HepG2 (cell line): ENCODE measurements at regions not wholly inside any gene's neighbourhood (a gene's known extent, or its start where the extent isn't known, plus 50 kb on each side); places are given as distances from the start of the nearest gene placed in this dataset.

Experiments
- ATAC-seq: fragments of 200-7000 bp; cut with Tn5 transposase; 3 replicates; pipeline ENCODE4 v1.9.1; 2020; ENCODE audit warnings: mild to moderate bottlenecking, moderate library complexity
- BruUV-seq: library from RNA; stranded (reverse); fragments of 400-500 nt; replicated peaks from 2 replicates; lab custom pipeline; 2021; lab: Mats Ljungman, UMichigan
- CTCF ChIA-PET: fragments of 300-600 bp; formaldehyde crosslinking; extraction: SDS; loops from one replicate; lab custom pipeline; 2021; ENCODE audit warnings: low total read pairs, inconsistent platforms, low intra/inter-chr PET ratio; lab: Yijun Ruan, JAX
- POLR2A ChIA-PET: fragments of 350-600 bp; sonication (Branson Sonifier 250); formaldehyde crosslinking; loops from one replicate; lab custom pipeline; 2020; ENCODE audit warnings: antibody characterized with exemption, inconsistent platforms; lab: Yijun Ruan, JAX
- DNase-seq: peaks from one replicate; pipeline ENCODE4 v3.0.0-alpha.2; 2015; ENCODE audit warnings: low spot score
- FAIRE-seq: peaks from 3 replicates; lab custom pipeline; 2011; peaks lifted over from hg19 to GRCh38; lab: Jason Lieb, UNC
- H2AFZ ChIP-seq: one replicate; pipeline ENCODE4 v1.6.1; 2011; ENCODE audit warnings: low read length, inconsistent platforms
- H3K27ac ChIP-seq: fragments of 300-600 bp; 3 replicates; pipeline ENCODE4 v1.8.0; 2011; ENCODE audit warnings: mixed run types, mild to moderate bottlenecking, mixed read lengths, low read length, inconsistent platforms; ENCODE audit not compliant: insufficient read depth; ENCODE audit errors: extremely low read length
- H3K27me3 ChIP-seq, 2 experiments: fragments of 200-600 bp in 1 of 2; 2 replicates in 1 of 2; 3 replicates in 1 of 2; pipeline versions ENCODE4 v1.6.0 to v1.8.0; 2011; ENCODE audit warnings: low read length in 2 of 2, mild to moderate bottlenecking in 2 of 2, moderate library complexity in 2 of 2, inconsistent platforms in 1 of 2; ENCODE audit not compliant: insufficient read depth in 2 of 2, control insufficient read depth in 1 of 2
- H3K36me3 ChIP-seq, 2 experiments: fragments of 200-600 bp in 1 of 2; replicated peaks in 1 of 2; 2 replicates in 1 of 2; 3 replicates in 1 of 2; pipeline versions ENCODE4 v1.5.1 to v1.8.0; 2011; ENCODE audit warnings: low read length in 2 of 2, inconsistent platforms in 1 of 2; ENCODE audit not compliant: insufficient read depth in 2 of 2, control insufficient read depth in 1 of 2
- H3K4me1 ChIP-seq: 2 replicates; pipeline ENCODE4 v1.5.1; 2012; ENCODE audit warnings: low read length, inconsistent platforms; ENCODE audit not compliant: insufficient read depth
- H3K4me2 ChIP-seq: 2 replicates; pipeline ENCODE4 v1.6.0; 2011; ENCODE audit warnings: low read depth, low read length, inconsistent platforms
- H3K4me3 ChIP-seq, 3 experiments: fragments of 200-600 bp in 1 of 3; sonication (generic), shearing (Covaris generic) in 1 of 3; replicated peaks in 1 of 3; 2 replicates each; pipeline ENCODE4 v1.5.1; 2011 to 2016; ENCODE audit warnings: low read length in 3 of 3, inconsistent platforms in 2 of 3, low read depth in 2 of 3, mild to moderate bottlenecking in 2 of 3, control low read depth in 1 of 3, mixed read lengths in 1 of 3; ENCODE audit not compliant: insufficient read depth in 1 of 3
- H3K79me2 ChIP-seq: one replicate; pipeline ENCODE4 v1.6.1; 2011; ENCODE audit warnings: low read length, inconsistent platforms; ENCODE audit not compliant: insufficient read depth
- H3K9ac ChIP-seq: 2 replicates; pipeline ENCODE4 v1.6.0; 2011; ENCODE audit warnings: mild to moderate bottlenecking, low read depth, low read length, inconsistent platforms; ENCODE audit not compliant: insufficient read depth
- H3K9me3 ChIP-seq: 2 replicates; pipeline ENCODE4 v1.5.1; 2012; ENCODE audit warnings: mild to moderate bottlenecking, low read length
- H4K20me1 ChIP-seq: 2 replicates; pipeline ENCODE4 v1.6.0; 2011; ENCODE audit warnings: inconsistent platforms, mild to moderate bottlenecking, low read length, moderate library complexity; ENCODE audit not compliant: insufficient read depth
- ATF7 ChIP-seq, 2 experiments: fragments of 450-650 bp in 1 of 2; sonication (generic) in 1 of 2; formaldehyde crosslinking in 1 of 2; IDR thresholded peaks; 2 replicates each; pipeline versions ENCODE4 v1.4.0 to v1.6.1; 2016 to 2020; ENCODE audit warnings: antibody characterized with exemption in 1 of 2, mild to moderate bottlenecking in 1 of 2, missing genetic modification reagents in 1 of 2
- NR2C2 ChIP-seq: sonication (generic); formaldehyde crosslinking; IDR thresholded peaks from 2 replicates; pipeline ENCODE4 v1.4.0; 2020; ENCODE audit warnings: missing genetic modification reagents, mild to moderate bottlenecking, moderate library complexity, borderline replicate concordance
- SSRP1 ChIP-seq: IDR thresholded peaks from 2 replicates; pipeline ENCODE4 v1.6.1; 2016; ENCODE audit warnings: control low read depth
- SYNCRIP ChIP-seq: fragments of 200-400 bp; formaldehyde crosslinking; IDR thresholded peaks from 2 replicates; pipeline ENCODE4 v1.6.1; 2018; ENCODE audit warnings: mild to moderate bottlenecking, low read depth, low read length; ENCODE audit not compliant: insufficient read depth
- TCF12 ChIP-seq, 2 experiments: fragments of 450-650 bp in 1 of 2; sonication (generic) in 1 of 2; formaldehyde crosslinking in 1 of 2; IDR thresholded peaks; 2 replicates each; pipeline versions ENCODE4 v1.6.1 to v1.8.0; 2017 to 2022; ENCODE audit warnings: antibody characterized with exemption in 1 of 2, mild to moderate bottlenecking in 1 of 2, missing genetic modification reagents in 1 of 2, moderate library complexity in 1 of 2
- USF2 ChIP-seq, 2 experiments: sonication (generic) in 1 of 2; formaldehyde crosslinking in 1 of 2; IDR thresholded peaks; 2 replicates each; pipeline versions ENCODE4 v1.5.1 to v1.6.1; 2011 to 2020; ENCODE audit warnings: borderline replicate concordance in 1 of 2, low read depth in 1 of 2, low read length in 1 of 2, mild to moderate bottlenecking in 1 of 2, missing genetic modification reagents in 1 of 2, moderate library complexity in 1 of 2
- ZBTB21 ChIP-seq: sonication (generic); formaldehyde crosslinking; IDR thresholded peaks from 2 replicates; pipeline ENCODE4 v1.4.0; 2020; ENCODE audit warnings: missing genetic modification reagents
- ZFP36L1 ChIP-seq: sonication (generic); formaldehyde crosslinking; IDR thresholded peaks from 2 replicates; pipeline ENCODE4 v1.8.0; 2022; ENCODE audit warnings: mild to moderate bottlenecking, missing genetic modification reagents, moderate library complexity
- ZNF143 ChIP-seq: sonication (generic); formaldehyde crosslinking; IDR thresholded peaks from 2 replicates; pipeline ENCODE4 v1.4.0; 2020; ENCODE audit warnings: missing genetic modification reagents
- ZNF784 ChIP-seq: sonication (generic); formaldehyde crosslinking; IDR thresholded peaks from 2 replicates; pipeline ENCODE4 v1.5.1; 2020; ENCODE audit warnings: missing genetic modification reagents, mild to moderate bottlenecking, borderline replicate concordance
- ZNF850 ChIP-seq: sonication (generic); formaldehyde crosslinking; conservative IDR thresholded peaks from 2 replicates; pipeline ENCODE4 v1.9.0; 2021; ENCODE audit warnings: mild to moderate bottlenecking, missing genetic modification reagents
- WGBS: methylation state at CpG from one replicate; pipeline ENCODE4 v1.1.6; 2017; ENCODE audit warnings: low lambda C conversion rate; 5-methylcytosine and 5-hydroxymethylcytosine counted together
- in situ Hi-C: cut with HindIII; loops from 2 replicates; pipeline ENCODE4 v1.10.0; 2017; ENCODE audit warnings: low pct_unique_long_range_greater_than_20kb; ENCODE audit not compliant: extremely low pct_ligation_motif_present
- intact Hi-C: fragments of 100-400 bp; cut with micrococcal nuclease; formaldehyde crosslinking; loops from one replicate; pipeline ENCODE4 v1.10.0; 2022; ENCODE audit not compliant: unreplicated experiment

GRCh38 chr2:144274131-144274530, 245.8 kb downstream of the ZEB2 start:
- in situ Hi-C loops (no loop called here), intact Hi-C loops (no loop called here)
- no peak for ATAC-seq
- WGBS, result 32% methylated on average over 2 of the region's 2 CpGs
- Histone ChIP-seq H3K9ac (no peak overlapping the region), H3K4me1 (no peaks in the 10 kb centered on the region), H3K27me3 (no peaks in the 10 kb centered on the region; a peak in 1 of 5 replicates), H3K4me2 (no peak overlapping the region), H3K79me2 (no peaks in the 10 kb centered on the region), H3K27ac (no peak overlapping the region), H3K9me3 (no peaks in the 10 kb centered on the region), H3K36me3 (no peaks in the 10 kb centered on the region), H3K4me3 (no peak overlapping the region), H2AFZ (no peak overlapping the region), H4K20me1 (no peaks in the 10 kb centered on the region)
- no peak for DNase-seq
- ChIA-PET CTCF (no interaction called here), POLR2A (no interaction called here)
- TF ChIP-seq SYNCRIP (no peak), ATF7 (IDR thresholded peaks at IDR 0.05) (0 out of 2 replicates have a peak, but pooled peaks have one; percentile 22), ATF7 (CRISPR knock-in tag; IDR thresholded peaks at IDR 0.05) (no peak)
- FAIRE-seq, result no peak
- no TSS peak for BruUV-seq

GRCh38 chr2:144270951-144271350, 249.0 kb downstream of the ZEB2 start:
- CTCF ChIA-PET, result no interaction called here
- Histone ChIP-seq H2AFZ (no peak overlapping the region), H3K36me3 (no peaks in the 10 kb centered on the region), H3K4me2 (no peak overlapping the region), H3K27me3 (no peaks in the 10 kb centered on the region; a peak in 1 of 5 replicates), H3K4me3 (no peak overlapping the region), H3K79me2 (no peaks in the 10 kb centered on the region), H3K9me3 (no peaks in the 10 kb centered on the region), H3K4me1 (no peaks in the 10 kb centered on the region), H4K20me1 (no peaks in the 10 kb centered on the region), H3K27ac (no peak overlapping the region), H3K9ac (no peak overlapping the region)
- TF ChIP-seq ZFP36L1 (CRISPR knock-in tag) (no peak), TCF12 (IDR thresholded peaks at IDR 0.05) (no peak), TCF12 (CRISPR knock-in tag; IDR thresholded peaks at IDR 0.05) (no peak), ZNF784 (CRISPR knock-in tag) (no peak), ZBTB21 (CRISPR knock-in tag) (no peak), ZNF850 (CRISPR knock-in tag) (no peak), NR2C2 (CRISPR knock-in tag) (no peak), SSRP1 (no peak), ZNF143 (no peak), USF2 (IDR thresholded peaks at IDR 0.05; ENCODE audit: low read depth, low read length) (no peak), USF2 (CRISPR knock-in tag; IDR thresholded peaks at IDR 0.05; ENCODE audit: borderline replicate concordance) (no peak)
- intact Hi-C loops, result no loop called here
- BruUV-seq, result no TSS peak
- in situ Hi-C loops, result no loop called here
- no peak for FAIRE-seq
- ATAC-seq, result no peak
- WGBS, result 91% methylated on average over 1 of the region's 1 CpG
- no peak for DNase-seq
- POLR2A ChIA-PET, result no interaction called here
